Hypothalamus (tissue), 51 donors: ENCODE measurements at regions not wholly inside any gene's neighbourhood (a gene's known extent, or its start where the extent isn't known, plus 50 kb on each side); places are given as distances from the start of the nearest gene placed in this dataset.
"Not testable (repeated sequence)": the region's sequence is repeated elsewhere in the genome, so short reads cannot be mapped to it uniquely, and the experiment has no call there.

ENCODE experiments used
- DNase-seq, 51 donors: peaks; one replicate each; lab custom pipeline; 2025; lab: John Stamatoyannopoulos, UW

- DNase-seq, result no peak
These were observed 127.9 kb upstream of the SLC13A1 start for GRCh38 chr7:123327661-123328060.

- no peak for DNase-seq
These were observed 124.5 kb upstream of the SLC13A1 start for GRCh38 chr7:123324283-123324682.

GRCh38 chr7:123323689-123324088 lies 123.9 kb upstream of the SLC13A1 start:
- no peak for DNase-seq

- not testable (repeated sequence) for DNase-seq
These were observed 121.8 kb upstream of the SLC13A1 start for GRCh38 chr7:123321578-123321977.

- DNase-seq, result no peak
These were observed 120.1 kb upstream of the SLC13A1 start for GRCh38 chr7:123319911-123320310.

- DNase-seq, result no peak
These were observed 115.1 kb upstream of the SLC13A1 start for GRCh38 chr7:123314886-123315285.

GRCh38 chr7:123308254-123308951 lies 108.6 kb upstream of the SLC13A1 start:
- no peak for DNase-seq

- no peak for DNase-seq
These were observed 106.1 kb upstream of the SLC13A1 start for GRCh38 chr7:123305840-123306375.

GRCh38 chr7:123303926-123304325 lies 104.2 kb upstream of the SLC13A1 start:
- no peak for DNase-seq

- DNase-seq, result no peak
These were observed 97.2 kb upstream of the SLC13A1 start for GRCh38 chr7:123296965-123297364.

GRCh38 chr7:123293710-123294109 lies 93.9 kb upstream of the SLC13A1 start:
- no peak for DNase-seq

GRCh38 chr7:123292227-123292626 lies 92.5 kb upstream of the SLC13A1 start:
- no peak for DNase-seq

- DNase-seq, result no peak
These were observed 89.4 kb upstream of the SLC13A1 start for GRCh38 chr7:123289200-123289599.

- DNase-seq, result no peak
These were observed 85.4 kb upstream of the SLC13A1 start for GRCh38 chr7:123285076-123285700.

GRCh38 chr7:123283373-123283772 lies 83.6 kb upstream of the SLC13A1 start:
- DNase-seq, result no peak

- DNase-seq, result no peak
These were observed 82.4 kb upstream of the SLC13A1 start for GRCh38 chr7:123282181-123282580.

GRCh38 chr7:123279949-123280348 lies 80.2 kb upstream of the SLC13A1 start:
- no peak for DNase-seq

GRCh38 chr7:123275036-123275753 lies 75.4 kb upstream of the SLC13A1 start:
- DNase-seq, result no peak

GRCh38 chr7:123273185-123273584 lies 73.4 kb upstream of the SLC13A1 start:
- no peak for DNase-seq

GRCh38 chr7:123271856-123272255 lies 72.1 kb upstream of the SLC13A1 start:
- no peak for DNase-seq

- DNase-seq, result no peak
These were observed 71.5 kb upstream of the SLC13A1 start for GRCh38 chr7:123271231-123271630.

- no peak for DNase-seq
These were observed 70.8 kb upstream of the SLC13A1 start for GRCh38 chr7:123270570-123270969.
